GM23248 (cell line): ENCODE measurements at regions not wholly inside any gene's neighbourhood (a gene's known extent, or its start where the extent isn't known, plus 50 kb on each side); places are given as distances from the start of the nearest gene placed in this dataset.

Experiments used
- DNase-seq: peaks from one replicate; pipeline ENCODE4 v3.0.0-alpha.2; 2015
- H2AFZ ChIP-seq: fragments of 200-600 bp; sonication (generic); 2 replicates; pipeline ENCODE4 v1.6.1; 2016; ENCODE audit warnings: antibody characterized with exemption
- H3F3A ChIP-seq: fragments of 200-600 bp; sonication (generic); 2 replicates; pipeline ENCODE4 v1.6.1; 2016; ENCODE audit warnings: mild to moderate bottlenecking, antibody characterized with exemption, mixed run types; ENCODE audit not compliant: insufficient read depth
- H3K27ac ChIP-seq: fragments of 200-600 bp; sonication (generic); 2 replicates; pipeline ENCODE4 v1.5.1; 2016; ENCODE audit warnings: mild to moderate bottlenecking
- H3K27me3 ChIP-seq: fragments of 200-600 bp; sonication (generic); replicated peaks from 2 replicates; pipeline ENCODE4 v1.6.1; 2016; ENCODE audit warnings: mild to moderate bottlenecking; ENCODE audit not compliant: insufficient read depth
- H3K36me3 ChIP-seq: fragments of 200-600 bp; sonication (generic); 2 replicates; pipeline ENCODE4 v1.6.1; 2016; ENCODE audit warnings: low read depth, mild to moderate bottlenecking
- H3K4me1 ChIP-seq: fragments of 200-600 bp; sonication (generic); 2 replicates; pipeline ENCODE4 v1.6.1; 2016; ENCODE audit warnings: mild to moderate bottlenecking; ENCODE audit not compliant: insufficient read depth
- H3K4me2 ChIP-seq: fragments of 200-600 bp; sonication (generic); one replicate; pipeline ENCODE4 v1.6.1; 2016; ENCODE audit warnings: mild to moderate bottlenecking; ENCODE audit not compliant: unreplicated experiment
- H3K4me3 ChIP-seq: fragments of 200-600 bp; sonication (generic); 2 replicates; pipeline ENCODE4 v1.5.1; 2016; ENCODE audit warnings: mild to moderate bottlenecking
- H3K79me2 ChIP-seq: fragments of 200-600 bp; sonication (generic); 2 replicates; pipeline ENCODE4 v1.6.1; 2016; ENCODE audit warnings: mild to moderate bottlenecking; ENCODE audit not compliant: insufficient read depth
- H3K9ac ChIP-seq: fragments of 200-600 bp; sonication (generic); 2 replicates; pipeline ENCODE4 v1.6.1; 2016; ENCODE audit warnings: mild to moderate bottlenecking
- H3K9me2 ChIP-seq: fragments of 200-600 bp; sonication (generic); 2 replicates; pipeline ENCODE4 v1.6.1; 2016; ENCODE audit warnings: mixed run types, mild to moderate bottlenecking, moderate library complexity; ENCODE audit not compliant: insufficient read depth
- H3K9me3 ChIP-seq: fragments of 200-600 bp; sonication (generic); one replicate; pipeline ENCODE4 v1.6.1; 2017; ENCODE audit warnings: low read depth
- H4K20me1 ChIP-seq: fragments of 200-600 bp; sonication (generic); 2 replicates; pipeline ENCODE4 v1.6.0; 2016; ENCODE audit not compliant: insufficient read depth
- EZH2 ChIP-seq: fragments of 200-600 bp; sonication (generic); IDR thresholded peaks from 2 replicates; pipeline ENCODE4 v1.6.1; 2018; ENCODE audit warnings: antibody characterized with exemption, mild to moderate bottlenecking; ENCODE audit not compliant: insufficient read depth, poor library complexity, severe bottlenecking
- EZH2phosphoT487 ChIP-seq: fragments of 200-600 bp; sonication (generic); IDR thresholded peaks from 2 replicates; pipeline ENCODE4 v1.6.1; 2018; ENCODE audit warnings: antibody characterized with exemption, moderate library complexity, mild to moderate bottlenecking, low read depth; ENCODE audit not compliant: insufficient read depth
- WGBS, 2 experiments: methylation state at CpG; one replicate each; pipeline ENCODE4 v1.1.6; 2015 to 2017; ENCODE audit warnings: low lambda C conversion rate in 2 of 2, low coverage in 1 of 2; ENCODE audit errors: missing lambda C conversion rate in 2 of 2; 5-methylcytosine and 5-hydroxymethylcytosine counted together
- in situ Hi-C: fragments of 300-500 bp; cut with MboI; formaldehyde crosslinking; loops from 2 replicates; pipeline ENCODE4 v1.15.0; 2020

DNA sequence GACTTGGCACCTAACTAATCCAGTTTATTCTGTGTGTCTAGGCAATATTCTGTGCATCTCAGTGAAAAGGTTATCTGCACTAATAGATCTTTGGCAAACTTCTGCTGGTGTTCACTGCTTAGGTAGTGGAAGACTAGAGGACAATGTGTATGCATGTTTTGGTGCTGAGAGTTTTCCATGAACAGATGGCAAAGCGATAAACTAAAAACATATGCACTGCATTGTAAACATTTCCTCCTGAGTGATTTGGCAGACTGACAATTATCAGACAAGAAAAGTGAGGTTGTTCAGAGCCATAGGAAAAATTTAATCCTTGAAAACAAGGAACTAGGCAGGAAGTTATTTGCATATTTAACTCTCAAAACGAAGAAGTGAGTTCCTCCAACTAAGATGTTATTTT lies 400.4 kb downstream of the ATP23 start:
- H3K9ac ChIP-seq: no peak overlapping the region
- no peaks in the 10 kb centered on the region for H3K9me2 ChIP-seq
- no peaks in the 10 kb centered on the region for H3K9me3 ChIP-seq
- peaks cover 19% of the 10 kb centered on the region for H3K4me1 ChIP-seq
- no peaks in the 10 kb centered on the region for H4K20me1 ChIP-seq
- in situ Hi-C loops: loop anchor here (10.0 kb wide), 2 partner anchors 743 to 813 kb away; no protein-coding TSS in a partner anchor
- H3K4me3 ChIP-seq: no peak overlapping the region
- no peaks in the 10 kb centered on the region for H3K36me3 ChIP-seq
- WGBS, 2 experiments: 71 to 81% methylated on average over 2 of the region's 2 CpGs
- H2AFZ ChIP-seq: no peak overlapping the region
- TF ChIP-seq EZH2phosphoT487: no peak
- TF ChIP-seq EZH2: no peak
- H3K79me2 ChIP-seq: no peaks in the 10 kb centered on the region
- H3K27ac ChIP-seq: no peak overlapping the region
- H3K27me3 ChIP-seq: no peaks in the 10 kb centered on the region
- peak; percentile 32 for DNase-seq
- H3F3A ChIP-seq: no peaks in the 10 kb centered on the region
- H3K4me2 ChIP-seq: no peak overlapping the region

DNA sequence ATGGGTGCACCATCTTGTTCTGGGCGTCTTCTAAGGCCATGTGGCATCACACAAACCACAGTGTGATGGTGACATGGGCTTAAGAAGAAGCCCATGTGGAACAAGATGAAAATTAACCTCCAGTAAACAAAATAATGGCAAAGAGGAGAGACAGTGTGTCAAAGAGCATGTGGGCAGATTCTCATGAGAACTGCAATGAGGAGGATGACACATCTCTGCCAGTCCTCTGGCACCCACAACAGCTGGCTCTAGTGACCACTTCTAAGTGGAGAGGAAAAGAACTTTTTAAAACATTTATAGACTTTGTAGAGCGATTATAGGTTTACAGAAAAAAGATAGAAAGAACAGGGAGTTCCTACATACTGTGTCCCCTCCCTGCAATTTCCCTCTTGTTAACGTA lies 401.4 kb downstream of the ATP23 start:
- no peaks in the 10 kb centered on the region for H3K9me3 ChIP-seq
- peak; percentile 32 for DNase-seq
- no peak overlapping the region for H2AFZ ChIP-seq
- no peak for TF ChIP-seq EZH2phosphoT487
- TF ChIP-seq EZH2: no peak
- H3K4me2 ChIP-seq: no peak overlapping the region
- no peaks in the 10 kb centered on the region for H3K36me3 ChIP-seq
- H4K20me1 ChIP-seq: no peaks in the 10 kb centered on the region
- no peak overlapping the region for H3K4me3 ChIP-seq
- 99% methylated on average over 3 of the region's 3 CpGs for WGBS, 2 experiments
- no peaks in the 10 kb centered on the region for H3K27me3 ChIP-seq
- H3K9ac ChIP-seq: no peak overlapping the region
- in situ Hi-C loops: loop anchor here (10.0 kb wide), 2 partner anchors 742 to 812 kb away; no protein-coding TSS in a partner anchor
- no peaks in the 10 kb centered on the region for H3F3A ChIP-seq
- no peaks in the 10 kb centered on the region for H3K9me2 ChIP-seq
- H3K79me2 ChIP-seq: no peaks in the 10 kb centered on the region
- peaks cover 16% of the 10 kb centered on the region; the same call in 1 of the 2 replicates for H3K4me1 ChIP-seq
- H3K27ac ChIP-seq: no peak overlapping the region

DNA sequence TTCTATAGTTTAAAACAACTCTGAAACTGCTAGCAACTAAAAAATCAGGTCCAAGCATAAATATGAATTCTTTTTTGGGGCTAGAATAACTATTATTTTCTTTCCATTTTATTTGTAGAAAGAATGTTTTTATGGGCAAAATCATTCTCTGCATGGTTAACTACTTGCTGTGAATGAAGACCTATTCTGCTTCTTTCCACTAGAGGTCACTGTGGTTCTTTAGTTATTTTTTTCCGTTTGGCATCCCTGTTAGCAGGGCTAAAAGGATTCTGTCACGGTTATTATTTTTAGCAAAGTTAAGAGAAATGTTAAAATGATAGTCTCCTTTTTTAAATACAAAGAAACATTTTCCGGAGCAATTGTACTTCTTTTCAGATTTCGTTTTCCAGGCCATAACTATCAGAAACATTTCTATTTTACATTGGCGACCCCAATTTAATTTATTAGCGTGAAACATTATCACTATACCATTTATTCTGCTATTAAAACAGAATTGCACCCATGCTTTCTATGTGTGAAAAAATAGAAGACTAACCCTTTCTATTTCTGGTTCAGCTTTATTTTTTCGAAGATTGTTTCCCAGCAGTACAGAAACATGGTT lies 404.8 kb downstream of the ATP23 start:
- 14 to 15% methylated on average over 7 of the region's 7 CpGs for WGBS, 2 experiments
- H3K27me3 ChIP-seq: no peaks in the 10 kb centered on the region
- H3K9ac ChIP-seq: no peak overlapping the region
- H3K27ac ChIP-seq: no peak overlapping the region
- no peaks in the 10 kb centered on the region for H4K20me1 ChIP-seq
- no peaks in the 10 kb centered on the region for H3K79me2 ChIP-seq
- H3K4me2 ChIP-seq: no peak overlapping the region
- peak; percentile 69 for DNase-seq
- H3K4me3 ChIP-seq: no peak overlapping the region
- H3K9me2 ChIP-seq: no peaks in the 10 kb centered on the region
- no peaks in the 10 kb centered on the region for H3K9me3 ChIP-seq
- in situ Hi-C loops: loop anchor here (10.0 kb wide), 2 partner anchors 739 to 809 kb away; no protein-coding TSS in a partner anchor
- no peaks in the 10 kb centered on the region for H3F3A ChIP-seq
- peaks cover 16% of the 10 kb centered on the region; the same call in 1 of the 2 replicates for H3K4me1 ChIP-seq
- H2AFZ ChIP-seq: peak overlapping the region; percentile 9; the same call in 1 of the 2 replicates
- H3K36me3 ChIP-seq: no peaks in the 10 kb centered on the region
- TF ChIP-seq EZH2: no peak
- no peak for TF ChIP-seq EZH2phosphoT487

DNA sequence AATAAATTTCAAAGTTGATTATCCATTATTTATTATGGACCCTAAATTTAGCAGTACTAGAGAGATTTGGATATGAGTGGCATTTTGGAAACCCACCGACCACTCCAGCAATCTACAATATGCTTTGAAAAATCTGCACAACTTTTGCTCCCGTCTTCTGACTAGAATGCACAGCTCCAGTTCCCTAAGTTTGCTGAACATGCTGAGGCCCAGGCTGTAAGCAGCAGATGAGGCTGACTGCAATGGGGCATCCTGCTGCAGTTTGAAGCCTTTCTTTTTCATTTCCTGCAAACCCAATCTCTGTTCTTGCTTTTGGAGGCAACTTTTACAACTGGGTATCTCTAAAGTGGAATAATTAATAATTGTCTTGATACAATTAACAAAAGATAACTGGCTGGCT lies 405.8 kb downstream of the ATP23 start:
- Histone ChIP-seq H3K9me3 (no peaks in the 10 kb centered on the region), H3K27me3 (no peaks in the 10 kb centered on the region), H3K9me2 (no peaks in the 10 kb centered on the region), H3K79me2 (no peaks in the 10 kb centered on the region), H3K36me3 (no peaks in the 10 kb centered on the region), H2AFZ (0 out of 2 replicates have a peak overlapping the region, but pooled peaks have one; percentile 7), H3K4me1 (peaks cover 16% of the 10 kb centered on the region; the same call in 1 of the 2 replicates), H3K4me3 (no peak overlapping the region), H3K9ac (no peak overlapping the region), H4K20me1 (no peaks in the 10 kb centered on the region), H3F3A (no peaks in the 10 kb centered on the region), H3K4me2 (no peak overlapping the region), H3K27ac (no peak overlapping the region)
- in situ Hi-C loops: loop anchor here (10.0 kb wide), 2 partner anchors 738 to 808 kb away; no protein-coding TSS in a partner anchor
- 71% methylated on average over 2 of the region's 2 CpGs for WGBS, 2 experiments
- TF ChIP-seq EZH2: no peak
- no peak for DNase-seq

DNA sequence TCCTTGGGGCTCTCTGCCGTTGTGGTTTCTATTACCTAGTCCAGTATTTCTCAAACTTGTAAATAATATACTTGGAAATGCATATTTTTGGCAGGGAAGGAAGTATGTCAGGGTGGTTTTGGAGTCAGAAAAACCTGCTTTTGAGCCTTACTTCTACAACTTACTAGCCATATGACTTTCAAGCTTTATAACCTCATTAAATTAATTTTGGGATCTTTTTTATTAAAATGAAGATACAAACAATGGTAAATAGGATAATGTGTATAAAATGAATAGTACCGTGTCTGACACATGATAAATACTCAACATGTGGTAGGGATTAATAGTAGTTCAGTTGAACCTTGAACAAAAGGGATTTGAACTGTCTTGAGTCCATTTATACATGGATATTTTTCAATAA lies 406.3 kb downstream of the ATP23 start:
- WGBS, 2 experiments: 55 to 58% methylated on average over 2 of the region's 2 CpGs
- Histone ChIP-seq H3K9ac (no peak overlapping the region), H3K9me2 (no peaks in the 10 kb centered on the region), H3K4me2 (no peak overlapping the region), H3K27ac (no peak overlapping the region), H3K36me3 (no peaks in the 10 kb centered on the region), H3K9me3 (no peaks in the 10 kb centered on the region), H3K79me2 (no peaks in the 10 kb centered on the region), H3K27me3 (no peaks in the 10 kb centered on the region), H3F3A (no peaks in the 10 kb centered on the region), H3K4me3 (no peak overlapping the region), H4K20me1 (no peaks in the 10 kb centered on the region), H3K4me1 (peaks cover 16% of the 10 kb centered on the region; the same call in 1 of the 2 replicates), H2AFZ (0 out of 2 replicates have a peak overlapping the region, but pooled peaks have one; percentile 7)
- in situ Hi-C loops: loop anchor here (10.0 kb wide), 2 partner anchors 737 to 807 kb away; no protein-coding TSS in a partner anchor
- no peak for DNase-seq
- TF ChIP-seq EZH2 (no peak), EZH2phosphoT487 (no peak)
